ENCODE measurements at regions not wholly inside any gene's neighbourhood (a gene's known extent, or its start where the extent isn't known, plus 50 kb on each side); places are given as distances from the start of the nearest gene placed in this dataset.

DNA sequence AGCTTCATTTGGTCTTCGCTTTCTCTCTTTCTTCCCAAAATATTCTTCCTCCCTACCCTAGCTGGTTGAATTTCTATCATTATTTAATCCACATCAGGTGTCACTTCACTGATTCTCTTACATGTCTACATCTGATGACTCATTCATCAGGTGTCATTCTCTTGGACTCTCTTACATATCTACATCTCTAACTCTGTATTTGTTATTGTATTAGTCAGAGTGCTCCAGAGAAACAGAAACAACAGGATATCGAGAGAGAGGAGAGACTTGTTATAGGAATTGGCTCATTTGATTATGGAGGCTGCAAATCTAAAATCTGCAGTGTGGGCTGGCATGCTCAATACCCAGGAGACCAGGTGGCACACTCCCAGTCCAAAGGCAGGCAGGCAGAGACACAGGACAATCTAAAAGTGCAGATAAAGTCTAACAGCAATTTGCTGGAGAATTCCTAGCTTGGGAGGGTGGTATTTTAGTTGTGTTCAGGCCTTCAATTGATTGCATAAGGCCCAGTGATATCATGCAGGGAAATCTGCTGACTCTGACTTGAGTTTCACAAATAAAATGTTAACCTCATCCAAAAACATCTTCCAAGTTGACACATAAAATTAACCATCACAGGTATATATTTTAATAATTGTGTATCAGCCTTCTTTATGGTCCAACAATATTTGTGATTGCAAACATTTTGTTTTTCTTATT lies 541.4 kb upstream of the SLITRK5 start:
- H3K4me1 Mint-ChIP-seq: peaks cover 20% of the 10 kb centered on the region
- H3K79me2 ChIP-seq (ENCODE audit: low read depth): no peaks in the 10 kb centered on the region
- no peak overlapping the region for H3K27ac ChIP-seq
- no peak overlapping the region for H3K9ac ChIP-seq
- H3K4me2 ChIP-seq: no peak overlapping the region
- no peak for DNase-seq (ENCODE audit: low spot score)
- peaks cover 4% of the 10 kb centered on the region for H3K27me3 Mint-ChIP-seq (ENCODE audit: insufficient read depth, low read depth)
- H2AFZ ChIP-seq (replicated peaks): no peak overlapping the region
- H3K27me3 ChIP-seq: no peaks in the 10 kb centered on the region
- H3K9me3 ChIP-seq (ENCODE audit: low read depth): no peaks in the 10 kb centered on the region
- H3K4me3 Mint-ChIP-seq: no peak overlapping the region
- peaks cover 4% of the 10 kb centered on the region for H3F3A ChIP-seq (ENCODE audit: low read depth)
- peaks cover 26% of the 10 kb centered on the region for H3K4me1 ChIP-seq
- H3K36me3 Mint-ChIP-seq: peaks cover 4% of the 10 kb centered on the region
- H3K27ac Mint-ChIP-seq: no peak overlapping the region
- H3K9me3 Mint-ChIP-seq: peaks cover 3% of the 10 kb centered on the region
- H3K4me3 ChIP-seq: no peak overlapping the region
- no peaks in the 10 kb centered on the region for H3K36me3 ChIP-seq
- H4K20me1 ChIP-seq (ENCODE audit: low read depth): no peaks in the 10 kb centered on the region
- TF ChIP-seq EZH2phosphoT487 (IDR thresholded peaks at IDR 0.05): no peak
- no peak for TF ChIP-seq CTCF (IDR thresholded peaks at IDR 0.05)
- no peak for TF ChIP-seq EZH2 (IDR thresholded peaks at IDR 0.05)

DNA sequence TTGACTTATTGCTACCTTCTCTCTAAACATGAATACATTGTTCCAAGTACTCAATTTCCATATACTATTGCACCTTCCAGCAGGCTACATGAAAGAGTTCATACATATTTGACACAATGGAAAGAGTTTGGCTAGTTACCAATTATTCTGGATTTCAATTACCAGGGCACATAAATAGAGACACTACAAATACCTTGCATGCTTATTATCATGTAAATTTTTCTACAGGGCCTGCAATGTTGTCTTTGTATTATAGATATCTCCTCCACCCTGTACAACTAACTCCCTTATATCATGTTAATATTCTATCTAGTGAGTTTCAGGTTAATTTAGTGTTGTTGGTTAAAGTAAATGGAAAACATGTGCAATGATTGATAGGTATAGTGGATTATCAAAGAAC lies 540.7 kb upstream of the SLITRK5 start:
- H3F3A ChIP-seq (ENCODE audit: low read depth): peaks cover 4% of the 10 kb centered on the region
- H3K27me3 Mint-ChIP-seq (ENCODE audit: insufficient read depth, low read depth): peaks cover 4% of the 10 kb centered on the region
- H3K27ac Mint-ChIP-seq: no peak overlapping the region
- H3K36me3 ChIP-seq: no peaks in the 10 kb centered on the region
- no peaks in the 10 kb centered on the region for H3K79me2 ChIP-seq (ENCODE audit: low read depth)
- TF ChIP-seq CTCF (IDR thresholded peaks at IDR 0.05) (no peak), EZH2 (IDR thresholded peaks at IDR 0.05) (no peak), EZH2phosphoT487 (IDR thresholded peaks at IDR 0.05) (no peak)
- DNase-seq (ENCODE audit: low spot score): no peak
- no peak overlapping the region for H2AFZ ChIP-seq (replicated peaks)
- peaks cover 20% of the 10 kb centered on the region for H3K4me1 Mint-ChIP-seq
- H3K9me3 ChIP-seq (ENCODE audit: low read depth): no peaks in the 10 kb centered on the region
- no peak overlapping the region for H3K4me3 Mint-ChIP-seq
- no peak overlapping the region for H3K4me2 ChIP-seq
- no peak overlapping the region for H3K27ac ChIP-seq
- H4K20me1 ChIP-seq (ENCODE audit: low read depth): no peaks in the 10 kb centered on the region
- H3K36me3 Mint-ChIP-seq: peaks cover 4% of the 10 kb centered on the region
- H3K4me3 ChIP-seq: no peak overlapping the region
- H3K9me3 Mint-ChIP-seq: peaks cover 3% of the 10 kb centered on the region
- H3K4me1 ChIP-seq: peaks cover 26% of the 10 kb centered on the region
- H3K9ac ChIP-seq: no peak overlapping the region
- H3K27me3 ChIP-seq: no peaks in the 10 kb centered on the region

DNA sequence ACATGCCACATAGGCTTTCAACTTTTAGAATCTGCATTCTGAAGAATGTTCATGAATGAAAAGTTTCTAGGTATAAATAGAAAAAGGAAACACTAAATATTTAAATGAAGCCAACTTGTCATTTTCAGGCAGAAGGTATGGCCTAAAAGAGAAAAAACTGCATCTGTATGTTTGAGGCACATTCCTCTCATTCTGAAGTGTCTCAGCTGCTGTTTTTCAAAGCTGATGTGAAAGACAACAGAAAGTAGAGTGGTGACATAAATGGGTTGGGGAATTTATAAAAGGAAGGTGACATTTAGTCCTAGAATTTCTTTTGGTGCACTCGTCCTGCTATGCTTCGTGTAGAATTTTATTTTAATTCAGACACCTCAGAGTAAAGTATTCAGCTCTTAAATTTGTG lies 539.6 kb upstream of the SLITRK5 start:
- no peaks in the 10 kb centered on the region for H3K79me2 ChIP-seq (ENCODE audit: low read depth)
- Mint-ChIP-seq H3K27ac (no peak overlapping the region), H3K36me3 (no peaks in the 10 kb centered on the region), H3K4me1 (peaks cover 20% of the 10 kb centered on the region), H3K27me3 (ENCODE audit: insufficient read depth, low read depth) (no peaks in the 10 kb centered on the region), H3K4me3 (no peak overlapping the region), H3K9me3 (no peaks in the 10 kb centered on the region)
- no peaks in the 10 kb centered on the region for H3K36me3 ChIP-seq
- DNase-seq (ENCODE audit: low spot score): no peak
- H3K4me2 ChIP-seq: no peak overlapping the region
- no peaks in the 10 kb centered on the region for H4K20me1 ChIP-seq (ENCODE audit: low read depth)
- peaks cover 26% of the 10 kb centered on the region for H3K4me1 ChIP-seq
- TF ChIP-seq EZH2 (IDR thresholded peaks at IDR 0.05) (no peak), EZH2phosphoT487 (IDR thresholded peaks at IDR 0.05) (no peak), CTCF (IDR thresholded peaks at IDR 0.05) (no peak)
- no peak overlapping the region for H3K9ac ChIP-seq
- H3K27ac ChIP-seq: no peak overlapping the region
- H2AFZ ChIP-seq (replicated peaks): no peak overlapping the region
- H3F3A ChIP-seq (ENCODE audit: low read depth): peaks cover 4% of the 10 kb centered on the region
- H3K4me3 ChIP-seq: no peak overlapping the region
- no peaks in the 10 kb centered on the region for H3K27me3 ChIP-seq
- no peaks in the 10 kb centered on the region for H3K9me3 ChIP-seq (ENCODE audit: low read depth)

Data from neural progenitor cell (in vitro differentiated cells).